H1 (cell line): ENCODE measurements at regions not wholly inside any gene's neighbourhood (a gene's known extent, or its start where the extent isn't known, plus 50 kb on each side); places are given as distances from the start of the nearest gene placed in this dataset.

Source experiments
- CBX5 ChIP-seq: fragments of 300-800, 300-1000 bp; sonication (generic); IDR thresholded peaks from 2 replicates; pipeline ENCODE4 v1.7.1; 2016; ENCODE audit warnings: antibody characterized with exemption, low read length, low read depth
- CTCF ChIP-seq, 3 experiments: IDR thresholded peaks; 1 replicate in 2 of 3; 2 replicates in 1 of 3; pipeline versions ENCODE4 v1.5.1 to v1.6.1; 2011; ENCODE audit warnings: low read length in 3 of 3, mild to moderate bottlenecking in 3 of 3, inconsistent platforms in 2 of 3, low read depth in 1 of 3, moderate library complexity in 1 of 3; ENCODE audit not compliant: insufficient read depth in 1 of 3; ENCODE audit errors: control extremely low read depth in 1 of 3
- EZH2 ChIP-seq: fragments of 200-600 bp; sonication (generic); IDR thresholded peaks from 2 replicates; pipeline ENCODE4 v1.7.1; 2012; ENCODE audit warnings: low read depth, mild to moderate bottlenecking, moderate library complexity, low read length, inconsistent platforms; ENCODE audit not compliant: severe bottlenecking
- RAD21 ChIP-seq, 2 experiments: IDR thresholded peaks in 1 of 2; conservative IDR thresholded peaks in 1 of 2; 2 replicates each; pipeline ENCODE4 v1.6.1; 2011; ENCODE audit warnings: low read depth in 2 of 2, low read length in 2 of 2, improper control_type of control experiment in 1 of 2, inconsistent platforms in 1 of 2, mild to moderate bottlenecking in 1 of 2, moderate library complexity in 1 of 2
- RFX5 ChIP-seq: IDR thresholded peaks from 2 replicates; pipeline ENCODE4 v1.6.1; 2011; ENCODE audit warnings: low read depth, low read length, improper control_type of control experiment, borderline replicate concordance
- SIN3A ChIP-seq, 2 experiments: IDR thresholded peaks in 1 of 2; conservative IDR thresholded peaks in 1 of 2; 2 replicates each; pipeline ENCODE4 v1.6.1; 2011 to 2012; ENCODE audit warnings: low read length in 2 of 2, improper control_type of control experiment in 1 of 2, low read depth in 1 of 2, mild to moderate bottlenecking in 1 of 2
- SP2 ChIP-seq: IDR thresholded peaks from 2 replicates; pipeline ENCODE4 v1.6.1; 2012; ENCODE audit warnings: mild to moderate bottlenecking, low read length, inconsistent platforms
- SUZ12 ChIP-seq: fragments of 200-600 bp; sonication (generic); IDR thresholded peaks from 2 replicates; pipeline ENCODE4 v1.6.1; 2012; ENCODE audit warnings: mild to moderate bottlenecking, inconsistent platforms, low read length, moderate library complexity, mixed read lengths
- USF2 ChIP-seq: IDR thresholded peaks from 2 replicates; pipeline ENCODE4 v1.6.1; 2011; ENCODE audit warnings: low read length, improper control_type of control experiment

- TF ChIP-seq EZH2 (no peak), RAD21 (IDR thresholded peaks at IDR 0.05 in 1 of 2, conservative IDR thresholded peaks at IDR 0.05 in 1 of 2; ENCODE audit: low read depth in 2 of 2, low read length in 2 of 2) (no peak; a peak in 1 of 4 replicates), SUZ12 (no peak), CTCF (IDR thresholded peaks at IDR 0.05; ENCODE audit: control extremely low read depth in 1 of 3, insufficient read depth in 1 of 3, low read depth in 1 of 3, low read length in 3 of 3) (no peak), SIN3A (conservative IDR thresholded peaks at IDR 0.05 in 1 of 2, IDR thresholded peaks at IDR 0.05 in 1 of 2; ENCODE audit: low read depth in 1 of 2, low read length in 2 of 2) (no peak), SP2 (no peak), USF2 (no peak), CBX5 (no peak), RFX5 (no peak)
Measured at GRCh38 chr14:97757491-97757890, 960.3 kb downstream of the VRK1 start.
